ENCODE measurements at regions not wholly inside any gene's neighbourhood (a gene's known extent, or its start where the extent isn't known, plus 50 kb on each side); places are given as distances from the start of the nearest gene placed in this dataset.

DNA sequence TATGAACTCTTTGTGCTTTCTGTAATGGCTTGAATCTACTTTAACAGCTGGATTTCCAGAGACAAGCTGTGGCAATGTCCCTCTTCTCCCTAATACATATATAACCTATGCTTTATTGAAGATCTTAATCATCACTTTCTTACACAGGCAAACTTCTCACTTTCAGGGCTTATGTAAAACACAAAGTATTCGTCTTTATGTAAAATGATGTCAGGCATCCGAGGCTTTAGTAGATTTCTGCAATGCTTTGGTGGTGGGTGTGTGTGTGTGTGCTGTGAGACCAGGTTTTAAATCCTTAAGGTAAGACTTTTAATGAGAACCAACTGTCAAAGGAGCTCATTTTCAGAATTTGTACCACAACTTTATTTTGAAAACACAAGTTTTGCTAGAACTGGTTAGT is 70.0 kb upstream of the HMGA2 start:
- TF ChIP-seq, protein P1, sequence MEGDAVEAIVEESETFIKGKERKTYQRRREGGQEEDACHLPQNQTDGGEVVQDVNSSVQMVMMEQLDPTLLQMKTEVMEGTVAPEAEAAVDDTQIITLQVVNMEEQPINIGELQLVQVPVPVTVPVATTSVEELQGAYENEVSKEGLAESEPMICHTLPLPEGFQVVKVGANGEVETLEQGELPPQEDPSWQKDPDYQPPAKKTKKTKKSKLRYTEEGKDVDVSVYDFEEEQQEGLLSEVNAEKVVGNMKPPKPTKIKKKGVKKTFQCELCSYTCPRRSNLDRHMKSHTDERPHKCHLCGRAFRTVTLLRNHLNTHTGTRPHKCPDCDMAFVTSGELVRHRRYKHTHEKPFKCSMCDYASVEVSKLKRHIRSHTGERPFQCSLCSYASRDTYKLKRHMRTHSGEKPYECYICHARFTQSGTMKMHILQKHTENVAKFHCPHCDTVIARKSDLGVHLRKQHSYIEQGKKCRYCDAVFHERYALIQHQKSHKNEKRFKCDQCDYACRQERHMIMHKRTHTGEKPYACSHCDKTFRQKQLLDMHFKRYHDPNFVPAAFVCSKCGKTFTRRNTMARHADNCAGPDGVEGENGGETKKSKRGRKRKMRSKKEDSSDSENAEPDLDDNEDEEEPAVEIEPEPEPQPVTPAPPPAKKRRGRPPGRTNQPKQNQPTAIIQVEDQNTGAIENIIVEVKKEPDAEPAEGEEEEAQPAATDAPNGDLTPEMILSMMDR (IDR thresholded peaks at IDR 0.05; ENCODE audit: insufficient read depth, low read length, poor library complexity, severe bottlenecking), result no peak
- no peak for TF ChIP-seq EZH2phosphoT487 (conservative IDR thresholded peaks at IDR 0.05; ENCODE audit: low read length)
